PC-3 (cell line): ENCODE measurements at regions not wholly inside any gene's neighbourhood (a gene's known extent, or its start where the extent isn't known, plus 50 kb on each side); places are given as distances from the start of the nearest gene placed in this dataset.

Experiments used
- ATAC-seq: fragments of 200-7000 bp; cut with Tn5 transposase; 2 replicates; pipeline ENCODE4 v1.9.1; 2020; ENCODE audit warnings: mild to moderate bottlenecking, moderate library complexity
- BruUV-seq: library from RNA; stranded (reverse); fragments of 400-500 nt; replicated peaks from 2 replicates; lab custom pipeline; 2021; lab: Mats Ljungman, UMichigan
- CTCF ChIA-PET: fragments of 300-600 bp; sonication (Branson Sonifier 250); formaldehyde crosslinking; loops from one replicate; lab custom pipeline; 2022; ENCODE audit warnings: antibody characterized with exemption; lab: Charles Lee
- POLR2A ChIA-PET: fragments of 300-600 bp; sonication (Branson Sonifier 250); formaldehyde crosslinking; loops from one replicate; lab custom pipeline; 2022; ENCODE audit warnings: antibody characterized with exemption; ENCODE audit not compliant: unreplicated experiment; lab: Charles Lee
- DNase-seq: peaks from one replicate; pipeline ENCODE4 v3.0.0-alpha.2; 2015
- H2AFZ ChIP-seq: fragments of 300-600 bp; sonication (generic); 2 replicates; pipeline ENCODE4 v1.6.0; 2016; ENCODE audit warnings: antibody characterized with exemption, low read length
- H3F3A ChIP-seq: fragments of 300-600 bp; sonication (generic); one replicate; pipeline ENCODE4 v1.6.0; 2017; ENCODE audit warnings: antibody characterized with exemption, low read length, control low read depth, mild to moderate bottlenecking; ENCODE audit not compliant: unreplicated experiment
- H3K27ac ChIP-seq: fragments of 300-600 bp; sonication (generic); 2 replicates; pipeline ENCODE4 v1.5.1; 2016; ENCODE audit warnings: mild to moderate bottlenecking, low read length
- H3K27me3 ChIP-seq: fragments of 300-600 bp; sonication (generic); 2 replicates; pipeline ENCODE4 v1.6.1; 2016; ENCODE audit warnings: low read length, mixed read lengths
- H3K36me3 ChIP-seq: fragments of 300-600 bp; sonication (generic); 2 replicates; pipeline ENCODE4 v1.6.1; 2016; ENCODE audit warnings: low read depth, mixed run types, low read length, mixed read lengths
- H3K4me1 ChIP-seq: fragments of 300-600 bp; sonication (generic); 2 replicates; pipeline ENCODE4 v1.5.1; 2016; ENCODE audit warnings: low read length; ENCODE audit not compliant: insufficient read depth
- H3K4me2 ChIP-seq: fragments of 300-600 bp; sonication (generic); 2 replicates; pipeline ENCODE4 v1.6.0; 2016; ENCODE audit warnings: low read length
- H3K4me3 ChIP-seq: fragments of 300-600 bp; sonication (generic); 2 replicates; pipeline ENCODE4 v1.5.1; 2016; ENCODE audit warnings: mild to moderate bottlenecking, low read length, mixed read lengths
- H3K79me2 ChIP-seq: fragments of 300-600 bp; sonication (generic); 2 replicates; pipeline ENCODE4 v1.6.1; 2017; ENCODE audit warnings: low read length, mixed read lengths
- H3K9ac ChIP-seq: fragments of 300-600 bp; sonication (generic); 2 replicates; pipeline ENCODE4 v1.6.0; 2016; ENCODE audit warnings: mild to moderate bottlenecking, low read length
- H3K9me2 ChIP-seq: fragments of 300-600 bp; sonication (generic); replicated peaks from 2 replicates; pipeline ENCODE4 v1.6.1; 2016; ENCODE audit warnings: mixed run types, low read length, mixed read lengths
- H3K9me3 ChIP-seq: fragments of 300-600 bp; sonication (generic); 2 replicates; pipeline ENCODE4 v1.6.1; 2016; ENCODE audit warnings: low read length, mixed read lengths
- H4K20me1 ChIP-seq: fragments of 300-600 bp; sonication (generic); 2 replicates; pipeline ENCODE4 v1.6.1; 2016; ENCODE audit warnings: low read length, mixed read lengths
- CTCF ChIP-seq: fragments of 300-600 bp; sonication (generic); conservative IDR thresholded peaks from 2 replicates; pipeline ENCODE4 v1.5.1; 2017; ENCODE audit warnings: antibody characterized with exemption, low read depth, mild to moderate bottlenecking, low read length
- EZH2 ChIP-seq: fragments of 300-600 bp; sonication (generic); IDR thresholded peaks from one replicate; pipeline ENCODE4 v1.6.1; 2017; ENCODE audit warnings: antibody characterized with exemption, mild to moderate bottlenecking, low read length; ENCODE audit not compliant: unreplicated experiment
- EZH2phosphoT487 ChIP-seq: fragments of 300-600 bp; sonication (generic); IDR thresholded peaks from 2 replicates; pipeline ENCODE4 v1.6.1; 2018; ENCODE audit warnings: mild to moderate bottlenecking, antibody characterized with exemption, low read length, borderline replicate concordance
- intact Hi-C: fragments of 100-400 bp; cut with micrococcal nuclease; formaldehyde crosslinking; loops from 2 replicates; pipeline ENCODE4 v1.9.0; 2023

- no peak overlapping the region for H3K4me2 ChIP-seq
- H3F3A ChIP-seq, result no peaks in the 10 kb centered on the region
- H3K27me3 ChIP-seq, result peaks cover 85% of the 10 kb centered on the region
- H3K36me3 ChIP-seq, result no peaks in the 10 kb centered on the region
- H2AFZ ChIP-seq, result no peak overlapping the region
- no peaks in the 10 kb centered on the region for H3K9me2 ChIP-seq
- ATAC-seq, result no peak
- H3K4me1 ChIP-seq, result no peaks in the 10 kb centered on the region
- CTCF ChIA-PET, result no interaction called here
- H3K9ac ChIP-seq, result no peak overlapping the region
- POLR2A ChIA-PET, result interaction anchor here (0.6 kb wide), 1 partner anchor 35 kb away, joined by 7 read pairs; no protein-coding TSS in a partner anchor
- DNase-seq, result no peak
- H3K79me2 ChIP-seq, result no peaks in the 10 kb centered on the region
- no TSS peak for BruUV-seq
- no peak overlapping the region for H3K27ac ChIP-seq
- intact Hi-C loops, result no loop called here
- no peaks in the 10 kb centered on the region for H4K20me1 ChIP-seq
- H3K9me3 ChIP-seq, result no peaks in the 10 kb centered on the region
- TF ChIP-seq EZH2phosphoT487 (no peak), EZH2 (no peak), CTCF (no peak)
- no peak overlapping the region for H3K4me3 ChIP-seq
These were observed 136.8 kb downstream of the RHOU start for GRCh38 chr1:228872080-228872479.

GRCh38 chr1:228873709-228874108, 138.4 kb downstream of the RHOU start:
- H4K20me1 ChIP-seq, result no peaks in the 10 kb centered on the region
- TF ChIP-seq CTCF, result no peak
- no peak for TF ChIP-seq EZH2
- no peak for TF ChIP-seq EZH2phosphoT487
- peaks cover 84% of the 10 kb centered on the region for H3K27me3 ChIP-seq
- ChIA-PET CTCF (interaction anchor here (0.6 kb wide), 1 partner anchor 20 kb away, joined by 3 read pairs; no protein-coding TSS in a partner anchor), POLR2A (no interaction called here)
- H3K9me3 ChIP-seq, result no peaks in the 10 kb centered on the region
- no peaks in the 10 kb centered on the region for H3F3A ChIP-seq
- no TSS peak for BruUV-seq
- H3K4me1 ChIP-seq, result no peaks in the 10 kb centered on the region
- no peak overlapping the region for H2AFZ ChIP-seq
- H3K4me3 ChIP-seq, result no peak overlapping the region
- no peak overlapping the region for H3K27ac ChIP-seq
- intact Hi-C loops, result no loop called here
- no peak overlapping the region for H3K4me2 ChIP-seq
- no peaks in the 10 kb centered on the region for H3K36me3 ChIP-seq
- no peak overlapping the region for H3K9ac ChIP-seq
- H3K79me2 ChIP-seq, result no peaks in the 10 kb centered on the region
- no peaks in the 10 kb centered on the region for H3K9me2 ChIP-seq
- ATAC-seq (no peak), DNase-seq (no peak)

GRCh38 chr1:228875741-228876140, 140.5 kb downstream of the RHOU start:
- ATAC-seq, result no peak
- TF ChIP-seq EZH2phosphoT487 (no peak), EZH2 (no peak), CTCF (no peak)

More at GRCh38 chr1:228875741-228876140, 140.5 kb downstream of the RHOU start:
- no peaks in the 10 kb centered on the region for H3F3A ChIP-seq
- H3K4me3 ChIP-seq, result no peak overlapping the region
- intact Hi-C loops, result no loop called here
- no peaks in the 10 kb centered on the region for H3K9me2 ChIP-seq
- no peak for DNase-seq
- H3K4me1 ChIP-seq, result no peaks in the 10 kb centered on the region
- H3K9ac ChIP-seq, result no peak overlapping the region
- no TSS peak for BruUV-seq
- H3K4me2 ChIP-seq, result no peak overlapping the region
- no peak overlapping the region for H2AFZ ChIP-seq
- H3K36me3 ChIP-seq, result no peaks in the 10 kb centered on the region
- no peaks in the 10 kb centered on the region for H3K9me3 ChIP-seq
- CTCF ChIA-PET, result no interaction called here
- no peak overlapping the region for H3K27ac ChIP-seq
- H4K20me1 ChIP-seq, result no peaks in the 10 kb centered on the region
- peaks cover 80% of the 10 kb centered on the region for H3K27me3 ChIP-seq
- POLR2A ChIA-PET, result no interaction called here
- H3K79me2 ChIP-seq, result no peaks in the 10 kb centered on the region
